ENCODE measurements at regions not wholly inside any gene's neighbourhood (a gene's known extent, or its start where the extent isn't known, plus 50 kb on each side); places are given as distances from the start of the nearest gene placed in this dataset.

GRCh38 chr7:110337646-110338045 is 753.3 kb upstream of the LRRN3 start:
- no peak for DNase-seq

GRCh38 chr7:110347081-110347480 is 743.8 kb upstream of the LRRN3 start:
- DNase-seq, result peak; percentile 67

- DNase-seq, result no peak
Measured at GRCh38 chr7:110356438-110356837, 734.5 kb upstream of the LRRN3 start.

GRCh38 chr7:110358028-110358427 is 732.9 kb upstream of the LRRN3 start:
- no peak for DNase-seq

GRCh38 chr7:110371709-110372108 is 719.2 kb upstream of the LRRN3 start:
- DNase-seq, result no peak

- DNase-seq, result no peak
Measured at GRCh38 chr7:110372685-110373084, 718.2 kb upstream of the LRRN3 start.

- no peak for DNase-seq
Measured at GRCh38 chr7:110373416-110373815, 717.5 kb upstream of the LRRN3 start.

- DNase-seq, result no peak
Measured at GRCh38 chr7:110373859-110374258, 717.1 kb upstream of the LRRN3 start.

- peak; percentile 73 for DNase-seq
Measured at GRCh38 chr7:110375068-110375467, 715.9 kb upstream of the LRRN3 start.

- no peak for DNase-seq
Measured at GRCh38 chr7:110382736-110383135, 708.2 kb upstream of the LRRN3 start.

GRCh38 chr7:110386006-110386405 is 704.9 kb upstream of the LRRN3 start:
- no peak for DNase-seq

- no peak for DNase-seq
Measured at GRCh38 chr7:110386913-110387312, 704.0 kb upstream of the LRRN3 start.

- DNase-seq, result no peak
Measured at GRCh38 chr7:110387689-110388088, 703.2 kb upstream of the LRRN3 start.

- no peak for DNase-seq
Measured at GRCh38 chr7:110388457-110388856, 702.5 kb upstream of the LRRN3 start.

- no peak for DNase-seq
Measured at GRCh38 chr7:110396021-110396420, 694.9 kb upstream of the LRRN3 start.

GRCh38 chr7:110397927-110398660 is 692.8 kb upstream of the LRRN3 start:
- DNase-seq, result no peak

- DNase-seq, result no peak
Measured at GRCh38 chr7:110399421-110399820, 691.5 kb upstream of the LRRN3 start.

GRCh38 chr7:110400411-110400810 is 690.5 kb upstream of the LRRN3 start:
- no peak for DNase-seq

GRCh38 chr7:110407242-110407641 is 683.7 kb upstream of the LRRN3 start:
- DNase-seq, result no peak

- DNase-seq, result no peak
Measured at GRCh38 chr7:110407706-110408105, 683.2 kb upstream of the LRRN3 start.

- DNase-seq, result no peak
Measured at GRCh38 chr7:110412614-110413013, 678.3 kb upstream of the LRRN3 start.

GRCh38 chr7:110413038-110413437 is 677.9 kb upstream of the LRRN3 start:
- no peak for DNase-seq

GRCh38 chr7:110417611-110418010 is 673.3 kb upstream of the LRRN3 start:
- DNase-seq, result no peak

GRCh38 chr7:110418659-110419280 is 672.2 kb upstream of the LRRN3 start:
- DNase-seq, result no peak

- no peak for DNase-seq
Measured at GRCh38 chr7:110420788-110421187, 670.1 kb upstream of the LRRN3 start.
